ENCODE measurements at regions not wholly inside any gene's neighbourhood (a gene's known extent, or its start where the extent isn't known, plus 50 kb on each side); places are given as distances from the start of the nearest gene placed in this dataset.

DNA sequence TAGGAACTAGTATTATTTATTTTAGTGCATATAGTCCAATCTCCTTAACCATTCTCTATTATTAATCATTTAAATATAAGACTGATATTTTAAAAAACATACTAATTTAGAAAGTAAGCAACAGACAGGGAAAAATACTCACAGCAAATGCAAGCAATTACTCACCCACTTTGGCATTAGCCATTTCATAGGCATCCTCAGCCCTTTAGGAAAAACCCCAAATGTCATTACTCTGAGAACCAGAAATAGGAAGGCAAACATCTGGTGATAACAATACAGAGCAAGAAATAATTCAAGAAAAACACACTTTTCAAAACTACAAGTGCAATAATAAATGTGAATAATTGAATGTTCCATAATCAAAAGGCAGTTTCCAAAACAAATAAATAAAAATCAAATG, 545.1 kb downstream of the PLPP3 start:
- H3K4me3 ChIP-seq = no peak overlapping the region
- H3K4me1 ChIP-seq = no peaks in the 10 kb centered on the region
- no peaks in the 10 kb centered on the region for H3K9me3 ChIP-seq
- no peaks in the 10 kb centered on the region for H3K27me3 ChIP-seq (replicated peaks in 1 of 7)
- no peaks in the 10 kb centered on the region for H3K36me3 ChIP-seq
- TF ChIP-seq, protein P1, sequence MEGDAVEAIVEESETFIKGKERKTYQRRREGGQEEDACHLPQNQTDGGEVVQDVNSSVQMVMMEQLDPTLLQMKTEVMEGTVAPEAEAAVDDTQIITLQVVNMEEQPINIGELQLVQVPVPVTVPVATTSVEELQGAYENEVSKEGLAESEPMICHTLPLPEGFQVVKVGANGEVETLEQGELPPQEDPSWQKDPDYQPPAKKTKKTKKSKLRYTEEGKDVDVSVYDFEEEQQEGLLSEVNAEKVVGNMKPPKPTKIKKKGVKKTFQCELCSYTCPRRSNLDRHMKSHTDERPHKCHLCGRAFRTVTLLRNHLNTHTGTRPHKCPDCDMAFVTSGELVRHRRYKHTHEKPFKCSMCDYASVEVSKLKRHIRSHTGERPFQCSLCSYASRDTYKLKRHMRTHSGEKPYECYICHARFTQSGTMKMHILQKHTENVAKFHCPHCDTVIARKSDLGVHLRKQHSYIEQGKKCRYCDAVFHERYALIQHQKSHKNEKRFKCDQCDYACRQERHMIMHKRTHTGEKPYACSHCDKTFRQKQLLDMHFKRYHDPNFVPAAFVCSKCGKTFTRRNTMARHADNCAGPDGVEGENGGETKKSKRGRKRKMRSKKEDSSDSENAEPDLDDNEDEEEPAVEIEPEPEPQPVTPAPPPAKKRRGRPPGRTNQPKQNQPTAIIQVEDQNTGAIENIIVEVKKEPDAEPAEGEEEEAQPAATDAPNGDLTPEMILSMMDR (IDR thresholded peaks at IDR 0.05 in 8 of 11, conservative IDR thresholded peaks at IDR 0.05 in 3 of 11) = no peak
- TF ChIP-seq POLR2A (IDR thresholded peaks at IDR 0.05) (no peak), POLR2AphosphoS5 (IDR thresholded peaks at IDR 0.05) (no peak)
- no peak for DNase-seq
- intact Hi-C loops (cut with DNase I; ENCODE audit: low total_unique reads) = no loop called here
- no peak overlapping the region for H3K27ac ChIP-seq

DNA sequence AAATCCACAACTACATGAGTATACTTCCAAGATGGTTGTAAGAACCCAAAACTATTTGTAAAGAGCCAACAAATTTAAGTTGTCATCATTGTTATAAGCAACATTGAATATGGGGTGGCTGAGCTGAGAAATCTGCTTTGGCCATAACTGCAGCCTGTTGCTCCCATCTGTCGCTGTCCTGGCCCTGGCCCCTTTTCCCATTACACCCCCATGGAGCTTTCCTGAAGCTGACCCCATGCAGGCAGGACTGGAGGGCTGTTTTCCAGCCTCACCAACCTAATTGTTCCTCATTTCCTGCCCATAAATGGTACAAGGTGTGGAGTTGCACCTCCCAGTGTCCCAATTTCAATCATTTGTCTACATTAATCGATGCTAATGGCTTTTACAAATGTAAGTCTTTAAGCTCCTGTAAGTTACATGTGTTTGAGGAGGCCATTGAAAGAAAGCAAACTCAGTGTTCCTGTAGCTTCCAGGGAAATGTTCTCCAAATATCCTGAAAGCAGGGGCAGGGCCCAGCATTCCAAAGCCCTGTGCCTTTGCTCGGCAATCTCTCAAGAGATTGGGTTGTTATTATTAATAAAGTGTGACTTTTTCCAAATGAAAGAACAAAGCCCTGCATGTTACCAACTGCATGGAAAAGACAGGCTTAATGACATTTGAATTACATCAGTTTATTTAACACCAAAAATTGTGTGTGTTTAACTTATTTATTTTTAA, 545.9 kb downstream of the PLPP3 start:
- intact Hi-C loops (cut with DNase I; ENCODE audit: low total_unique reads) = no loop called here
- H3K4me3 ChIP-seq = no peak overlapping the region
- no peaks in the 10 kb centered on the region for H3K4me1 ChIP-seq
- DNase-seq = no peak
- H3K9me3 ChIP-seq = no peaks in the 10 kb centered on the region
- no peaks in the 10 kb centered on the region for H3K27me3 ChIP-seq (replicated peaks in 1 of 7)
- H3K36me3 ChIP-seq = no peaks in the 10 kb centered on the region
- TF ChIP-seq POLR2AphosphoS5 (IDR thresholded peaks at IDR 0.05) (no peak), POLR2A (IDR thresholded peaks at IDR 0.05) (no peak)
- TF ChIP-seq, protein P1 (IDR thresholded peaks at IDR 0.05 in 8 of 11, conservative IDR thresholded peaks at IDR 0.05 in 3 of 11) = no peak
- no peak overlapping the region for H3K27ac ChIP-seq
- WGBS, 5 donors = 72 to 85% (median 78%) methylated on average over 3 of the region's 3 CpGs

DNA sequence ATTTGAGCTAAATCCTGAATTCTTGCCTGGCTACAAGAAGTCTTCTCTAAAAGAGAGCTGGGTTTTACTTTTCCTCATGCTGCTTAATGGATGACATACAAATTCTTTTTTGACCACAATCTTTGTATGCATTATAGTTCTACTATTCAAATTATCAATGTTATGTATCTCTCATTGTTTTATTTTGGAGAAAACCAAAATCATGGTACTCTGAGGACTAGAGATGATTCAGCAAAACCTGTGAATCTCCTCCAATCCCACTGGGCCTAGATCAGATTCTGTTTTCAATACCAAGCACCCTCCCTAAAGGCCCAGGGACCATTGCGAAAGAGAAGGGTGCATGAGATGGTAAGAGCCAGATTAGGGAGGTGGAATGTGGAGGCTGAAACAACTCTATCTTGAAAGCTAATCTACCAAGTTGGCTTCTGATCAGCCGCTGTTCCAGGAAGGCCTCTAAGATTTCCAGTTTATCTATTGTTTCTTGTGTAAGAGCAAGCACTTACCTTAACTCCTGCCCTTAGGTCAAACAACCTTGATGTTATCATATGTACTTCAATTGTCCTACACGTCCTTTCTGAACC, 547.2 kb downstream of the PLPP3 start:
- no peaks in the 10 kb centered on the region for H3K4me1 ChIP-seq
- TF ChIP-seq, protein P1 (IDR thresholded peaks at IDR 0.05 in 8 of 11, conservative IDR thresholded peaks at IDR 0.05 in 3 of 11) = no peak
- no peak for TF ChIP-seq POLR2AphosphoS5 (IDR thresholded peaks at IDR 0.05)
- no peak for TF ChIP-seq POLR2A (IDR thresholded peaks at IDR 0.05)
- no peak for DNase-seq
- WGBS, 5 donors = 82 to 89% (median 89%) methylated on average over 3 of the region's 3 CpGs
- no peaks in the 10 kb centered on the region for H3K36me3 ChIP-seq
- H3K9me3 ChIP-seq = no peaks in the 10 kb centered on the region
- intact Hi-C loops (cut with DNase I; ENCODE audit: low total_unique reads) = no loop called here
- no peaks in the 10 kb centered on the region for H3K27me3 ChIP-seq (replicated peaks in 1 of 7)
- H3K4me3 ChIP-seq = no peak overlapping the region
- H3K27ac ChIP-seq = no peak overlapping the region

DNA sequence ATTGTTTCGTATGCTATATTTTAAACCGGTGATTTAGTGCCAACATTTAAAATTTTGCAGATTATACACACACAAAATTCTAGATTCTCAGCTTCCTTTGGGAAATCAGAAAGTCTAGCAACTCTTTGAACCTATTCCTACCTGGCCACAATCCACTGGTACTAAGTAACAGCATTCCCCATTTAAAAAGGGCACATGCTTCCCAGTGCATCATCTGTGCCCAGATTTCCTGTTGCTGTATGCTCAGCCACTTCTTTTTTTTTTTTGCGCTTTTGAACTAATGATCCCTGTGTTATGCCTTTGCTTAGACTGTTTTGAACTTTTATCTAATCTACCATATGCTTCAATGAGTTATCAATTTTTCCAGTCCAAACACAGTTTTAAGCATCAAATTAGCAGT, 548.4 kb downstream of the PLPP3 start:
- intact Hi-C loops (cut with DNase I; ENCODE audit: low total_unique reads) = no loop called here
- no peaks in the 10 kb centered on the region for H3K36me3 ChIP-seq
- WGBS, 5 donors = 93 to 98% (median 96%) methylated on average over 3 of the region's 3 CpGs
- DNase-seq = no peak
- H3K9me3 ChIP-seq = no peaks in the 10 kb centered on the region
- no peaks in the 10 kb centered on the region for H3K27me3 ChIP-seq (replicated peaks in 1 of 7)
- no peaks in the 10 kb centered on the region for H3K4me1 ChIP-seq
- no peak overlapping the region for H3K27ac ChIP-seq
- no peak for TF ChIP-seq POLR2A (IDR thresholded peaks at IDR 0.05)
- TF ChIP-seq, protein P1 (IDR thresholded peaks at IDR 0.05 in 8 of 11, conservative IDR thresholded peaks at IDR 0.05 in 3 of 11) = no peak
- no peak for TF ChIP-seq POLR2AphosphoS5 (IDR thresholded peaks at IDR 0.05)
- H3K4me3 ChIP-seq = no peak overlapping the region
